Iris pigment epithelial cell (primary cell): ENCODE measurements at regions not wholly inside any gene's neighbourhood (a gene's known extent, or its start where the extent isn't known, plus 50 kb on each side); places are given as distances from the start of the nearest gene placed in this dataset.

Experiments used
- DNase-seq: peaks from one replicate; pipeline ENCODE4 v3.0.0-alpha.2; 2011; ENCODE audit warnings: low read depth

GRCh38 chr18:76195601-76196000, 299.4 kb downstream of the ZNF516 start:
- no peak for DNase-seq

GRCh38 chr18:76188097-76188496, 306.9 kb downstream of the ZNF516 start:
- DNase-seq: no peak

GRCh38 chr18:76179257-76179656, 315.8 kb downstream of the ZNF516 start:
- DNase-seq: no peak

- no peak for DNase-seq
Measured at GRCh38 chr18:76177160-76177559, 317.9 kb downstream of the ZNF516 start.

GRCh38 chr18:76174451-76174850, 320.6 kb downstream of the ZNF516 start:
- no peak for DNase-seq

- DNase-seq: no peak
Measured at GRCh38 chr18:76169733-76170132, 325.3 kb downstream of the ZNF516 start.

GRCh38 chr18:76167845-76168621, 327.0 kb downstream of the ZNF516 start:
- DNase-seq: no peak

GRCh38 chr18:76167410-76167809, 327.6 kb downstream of the ZNF516 start:
- no peak for DNase-seq

GRCh38 chr18:76162886-76163285, 332.2 kb downstream of the ZNF516 start:
- DNase-seq: no peak

- DNase-seq: no peak
Measured at GRCh38 chr18:76161983-76162382, 333.1 kb downstream of the ZNF516 start.

GRCh38 chr18:76153691-76154090, 341.4 kb downstream of the ZNF516 start:
- DNase-seq: no peak

- no peak for DNase-seq
Measured at GRCh38 chr18:76149734-76150133, 345.3 kb downstream of the ZNF516 start.

GRCh38 chr18:76149284-76149683, 345.8 kb downstream of the ZNF516 start:
- DNase-seq: no peak

GRCh38 chr18:76145521-76146376, 349.3 kb downstream of the ZNF516 start:
- no peak for DNase-seq

- no peak for DNase-seq
Measured at GRCh38 chr18:76144844-76145243, 350.2 kb downstream of the ZNF516 start.

- no peak for DNase-seq
Measured at GRCh38 chr18:76142611-76143010, 352.4 kb downstream of the ZNF516 start.

GRCh38 chr18:76139844-76140243, 355.2 kb downstream of the ZNF516 start:
- DNase-seq: no peak

GRCh38 chr18:76137216-76137615, 357.8 kb downstream of the ZNF516 start:
- no peak for DNase-seq

GRCh38 chr18:76136701-76137100, 358.3 kb downstream of the ZNF516 start:
- DNase-seq: no peak

- DNase-seq: no peak
Measured at GRCh38 chr18:76134628-76135027, 360.4 kb downstream of the ZNF516 start.

GRCh38 chr18:76133873-76134272, 361.2 kb downstream of the ZNF516 start:
- no peak for DNase-seq

GRCh38 chr18:76131738-76132137, 363.3 kb downstream of the ZNF516 start:
- DNase-seq: peak; percentile 7

- no peak for DNase-seq
Measured at GRCh38 chr18:76130845-76131244, 364.2 kb downstream of the ZNF516 start.
